ENCODE measurements at regions not wholly inside any gene's neighbourhood (a gene's known extent, or its start where the extent isn't known, plus 50 kb on each side); places are given as distances from the start of the nearest gene placed in this dataset.
"Not testable (repeated sequence)": the region's sequence is repeated elsewhere in the genome, so short reads cannot be mapped to it uniquely, and the experiment has no call there.

DNA sequence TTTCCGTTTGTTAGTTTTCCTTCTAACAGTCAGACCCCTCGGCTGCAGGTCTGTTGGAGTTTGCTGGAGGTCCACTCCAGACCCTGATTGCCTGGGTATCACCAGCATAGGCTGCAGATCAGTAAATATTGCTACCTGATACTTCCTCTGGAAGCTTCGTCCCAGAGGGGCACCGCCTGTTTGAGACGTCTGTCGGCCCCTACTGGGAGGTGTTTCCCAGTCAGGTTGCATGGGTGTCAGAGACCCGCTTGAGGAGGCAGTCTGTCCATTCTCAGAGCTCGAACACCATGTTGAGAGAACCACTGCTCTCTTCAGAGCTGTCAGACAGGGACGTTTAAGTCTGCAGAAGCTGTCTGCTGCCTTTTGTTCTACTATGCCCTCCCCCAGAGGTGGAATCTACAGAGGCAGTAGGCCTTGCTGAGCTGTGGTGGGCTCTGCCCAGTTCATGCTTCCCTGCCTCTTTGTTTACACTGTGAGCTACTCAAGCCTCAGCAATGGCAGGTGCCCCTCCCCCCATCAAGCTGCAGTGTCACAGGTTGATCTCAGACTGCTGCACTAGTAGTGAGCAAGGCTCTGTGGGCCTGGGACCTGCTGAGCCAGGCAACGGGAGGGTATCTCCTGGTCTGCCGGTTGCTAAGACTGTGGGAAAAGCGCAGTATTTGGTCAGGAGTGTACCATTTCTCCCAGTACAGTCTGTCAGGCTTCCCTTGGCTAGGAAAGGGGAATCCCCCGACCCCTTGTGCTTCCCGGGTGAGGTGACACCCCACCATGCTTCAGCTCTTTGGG lies 74.4 kb upstream of the TOP3B start:
- not testable (repeated sequence) for DNase-seq (ENCODE audit: low spot score)

DNA sequence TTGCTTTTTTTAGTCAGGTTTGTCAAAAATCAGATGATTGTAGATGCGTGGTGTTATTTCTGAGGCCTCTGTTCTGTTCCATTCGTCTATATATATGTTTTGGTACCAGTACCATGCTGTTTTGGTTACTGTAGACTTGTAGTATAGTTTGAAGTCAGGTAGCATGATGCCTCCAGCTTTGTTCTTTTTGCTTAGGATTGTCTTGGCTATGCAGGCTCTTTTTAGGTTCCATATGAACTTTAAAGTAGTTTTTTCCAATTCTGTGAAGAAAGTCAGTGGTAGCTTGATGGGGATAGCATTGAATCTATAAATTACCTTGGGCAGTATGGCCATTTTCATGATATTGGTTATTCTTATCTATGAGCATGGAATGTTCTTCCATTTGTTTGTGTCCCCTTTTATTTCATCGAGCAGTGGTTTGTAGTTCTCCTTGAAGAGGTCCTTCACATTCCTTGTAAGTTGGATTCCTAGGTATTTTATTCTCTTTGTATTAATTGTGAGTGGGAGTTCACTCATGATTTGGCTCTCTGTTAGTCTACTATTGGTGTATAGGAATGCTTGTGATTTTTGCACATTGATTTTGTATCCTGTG lies 70.1 kb upstream of the TOP3B start:
- not testable (repeated sequence) for DNase-seq (ENCODE audit: low spot score)

DNA sequence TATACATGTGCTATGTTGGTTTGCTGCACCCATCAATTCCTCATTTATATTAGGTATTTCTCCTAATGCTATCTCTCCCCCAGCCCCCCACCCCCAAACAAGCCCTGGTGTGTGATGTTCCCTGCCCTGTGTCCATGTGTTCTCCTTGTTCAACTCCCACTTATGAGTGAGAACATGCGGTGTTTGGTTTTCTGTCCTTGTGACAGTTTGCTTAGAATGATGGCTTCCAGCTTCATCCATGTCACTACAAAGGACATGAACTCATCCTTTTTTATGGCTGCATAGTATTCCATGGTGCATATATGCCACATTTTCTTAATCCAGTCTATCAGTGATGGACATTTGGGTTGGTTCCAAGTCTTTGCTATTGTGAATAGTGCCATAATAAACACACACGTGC lies 68.4 kb upstream of the TOP3B start:
- not testable (repeated sequence) for DNase-seq (ENCODE audit: low spot score)

DNA sequence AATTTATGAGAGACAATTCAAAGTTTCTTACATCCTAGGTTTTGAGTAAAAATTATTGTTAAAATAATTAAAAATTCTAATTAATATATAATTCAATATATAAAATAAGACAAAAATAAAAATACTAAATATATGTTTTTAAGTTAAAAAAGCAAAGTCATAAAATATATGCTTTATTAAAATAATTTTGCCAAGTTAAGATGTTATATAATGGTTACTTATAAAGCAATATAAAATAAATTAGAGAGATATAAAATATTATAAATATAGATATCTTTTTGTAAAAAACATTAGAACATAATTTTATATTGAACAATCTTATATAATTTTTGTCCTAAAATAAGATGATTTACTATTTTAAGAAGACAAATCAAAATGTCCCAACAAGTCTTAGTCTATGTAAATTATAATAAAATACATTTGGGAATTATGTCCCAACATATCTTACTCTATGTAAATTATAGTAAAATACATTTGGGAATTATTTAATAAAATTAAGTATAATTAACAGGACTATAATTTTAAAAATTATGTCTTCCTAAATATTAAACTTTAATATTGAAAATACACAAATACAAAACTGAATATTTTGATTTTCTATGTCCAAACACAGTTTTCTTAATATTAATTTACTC lies 67.7 kb upstream of the TOP3B start:
- DNase-seq (ENCODE audit: low spot score), result no peak

DNA sequence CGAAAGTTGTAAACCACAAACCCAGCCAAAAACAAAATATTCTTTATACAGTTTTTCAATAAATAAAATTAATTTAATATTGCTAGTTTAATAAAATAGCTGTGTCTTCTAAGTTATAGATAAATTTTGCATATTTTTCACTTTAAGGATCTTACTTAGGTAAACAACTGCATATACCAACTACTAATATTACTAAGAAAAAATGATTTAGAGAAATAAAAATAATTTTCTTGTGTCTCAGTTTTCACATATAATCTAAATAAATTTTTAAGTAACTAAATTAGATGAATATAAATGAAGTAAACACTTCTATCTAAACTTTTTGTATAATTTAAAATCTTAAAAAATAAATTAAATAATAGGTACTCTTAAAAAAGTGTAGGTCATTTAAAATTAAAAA lies 67.1 kb upstream of the TOP3B start:
- DNase-seq (ENCODE audit: low spot score), result no peak

DNA sequence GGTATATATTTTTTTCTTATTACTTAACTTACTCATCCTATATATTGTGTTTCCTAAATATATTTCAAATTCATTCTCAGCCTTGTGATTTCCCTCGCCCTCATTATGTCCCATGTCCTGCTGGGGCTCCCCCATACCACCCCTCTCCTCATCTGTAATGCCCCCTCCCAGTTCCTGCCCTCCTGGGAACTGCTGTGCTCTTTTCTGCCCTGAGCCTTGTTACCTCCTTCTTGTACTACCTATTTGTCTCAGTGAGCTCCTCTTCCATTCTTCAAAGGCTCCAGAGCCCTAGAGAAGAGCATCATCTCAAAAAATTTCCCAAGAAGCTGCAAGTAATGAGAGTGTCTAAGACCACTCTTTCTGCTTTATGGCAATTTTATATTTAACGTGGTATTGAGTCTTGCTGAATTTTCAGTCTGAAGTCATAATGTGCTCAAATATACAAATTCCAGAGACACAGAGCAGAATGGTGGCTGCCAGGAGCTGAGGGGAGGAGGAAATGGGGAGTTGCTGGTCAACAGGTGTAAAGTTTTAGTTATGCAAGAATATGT lies 66.5 kb upstream of the TOP3B start:
- no peak for DNase-seq (ENCODE audit: low spot score)

DNA sequence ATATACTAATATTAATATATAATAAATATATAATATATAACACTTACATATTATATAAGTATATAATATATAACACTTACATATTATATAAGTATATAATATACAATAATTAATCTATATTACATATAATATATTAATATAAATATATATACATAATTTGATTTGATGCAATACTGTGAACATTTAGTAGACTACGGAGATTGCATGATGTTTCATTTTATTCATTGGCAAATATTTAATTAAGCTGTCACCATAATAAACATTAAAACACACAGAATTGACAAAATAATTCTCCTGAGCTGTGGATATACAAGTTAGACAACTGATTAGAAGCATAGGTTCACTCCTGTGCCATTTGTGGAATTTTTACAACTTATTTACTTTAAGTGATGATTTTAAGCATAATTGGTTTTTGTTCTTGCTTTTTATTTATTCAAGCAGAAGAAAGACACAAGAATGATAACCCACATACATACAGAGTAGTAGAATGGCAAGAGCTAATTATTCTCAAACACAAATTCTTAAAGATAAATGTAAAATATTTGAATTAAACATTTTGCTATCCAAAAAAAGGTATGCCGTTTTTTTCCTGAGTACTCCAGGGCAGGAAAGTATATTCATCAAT lies 65.8 kb upstream of the TOP3B start:
- DNase-seq (ENCODE audit: low spot score), result no peak

DNA sequence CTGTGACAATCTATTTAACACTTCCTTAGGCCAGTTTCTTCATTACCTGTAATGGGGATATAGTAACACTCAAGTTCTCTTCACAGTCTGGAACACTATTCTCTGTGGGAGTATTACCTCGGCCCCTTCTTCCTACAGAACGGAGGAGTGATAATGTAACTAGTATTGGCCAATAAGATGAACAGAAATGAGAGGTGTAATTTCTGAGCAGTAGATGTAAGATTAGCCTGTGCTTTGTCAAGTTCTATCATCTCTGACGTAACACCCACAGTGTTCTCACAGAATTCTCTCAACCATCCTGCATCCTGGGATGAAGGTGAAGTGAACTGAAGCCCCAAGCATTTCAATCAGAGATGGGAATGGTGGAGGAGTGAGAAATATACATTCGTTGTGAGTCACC lies 65.2 kb upstream of the TOP3B start:
- DNase-seq (ENCODE audit: low spot score), result no peak

DNA sequence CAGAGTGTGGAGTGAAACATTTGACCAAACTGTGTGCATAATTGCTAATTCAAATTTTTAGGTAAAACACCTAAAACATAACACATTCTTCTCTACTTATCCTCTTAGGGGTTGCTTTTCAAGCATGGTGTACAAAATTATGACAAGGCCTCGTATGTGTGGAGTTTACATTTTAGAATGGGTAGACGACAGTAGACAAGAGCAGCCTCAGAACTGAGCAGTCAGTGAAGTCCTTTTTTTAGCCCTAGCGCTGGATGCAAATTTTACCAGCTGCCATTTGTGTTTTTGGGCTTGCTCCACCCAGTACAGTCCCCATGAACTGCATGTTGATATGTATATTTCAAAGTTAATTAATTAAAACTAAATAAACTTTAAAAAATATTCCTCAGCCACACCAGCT lies 64.7 kb upstream of the TOP3B start:
- DNase-seq (ENCODE audit: low spot score), result no peak

DNA sequence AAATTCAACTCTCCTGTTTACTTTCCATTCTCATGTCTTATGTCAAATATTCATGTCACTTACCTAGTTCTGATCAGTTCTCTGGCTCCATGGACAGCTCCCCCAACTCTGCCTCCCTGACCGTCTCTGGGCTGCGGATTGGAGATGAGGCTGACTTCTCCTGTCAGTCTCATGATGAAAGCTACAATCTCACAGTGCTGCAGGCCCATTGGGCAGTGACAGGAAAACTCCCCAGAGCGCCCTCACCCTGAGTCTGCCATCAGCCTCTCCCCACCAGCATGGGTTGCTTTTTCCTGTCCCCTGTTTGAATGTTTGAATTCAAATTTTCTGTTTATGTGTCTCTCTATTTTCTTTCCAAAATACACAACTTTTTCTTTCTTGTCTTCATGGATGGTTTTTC lies 63.8 kb upstream of the TOP3B start:
- no peak for DNase-seq (ENCODE audit: low spot score)

DNA sequence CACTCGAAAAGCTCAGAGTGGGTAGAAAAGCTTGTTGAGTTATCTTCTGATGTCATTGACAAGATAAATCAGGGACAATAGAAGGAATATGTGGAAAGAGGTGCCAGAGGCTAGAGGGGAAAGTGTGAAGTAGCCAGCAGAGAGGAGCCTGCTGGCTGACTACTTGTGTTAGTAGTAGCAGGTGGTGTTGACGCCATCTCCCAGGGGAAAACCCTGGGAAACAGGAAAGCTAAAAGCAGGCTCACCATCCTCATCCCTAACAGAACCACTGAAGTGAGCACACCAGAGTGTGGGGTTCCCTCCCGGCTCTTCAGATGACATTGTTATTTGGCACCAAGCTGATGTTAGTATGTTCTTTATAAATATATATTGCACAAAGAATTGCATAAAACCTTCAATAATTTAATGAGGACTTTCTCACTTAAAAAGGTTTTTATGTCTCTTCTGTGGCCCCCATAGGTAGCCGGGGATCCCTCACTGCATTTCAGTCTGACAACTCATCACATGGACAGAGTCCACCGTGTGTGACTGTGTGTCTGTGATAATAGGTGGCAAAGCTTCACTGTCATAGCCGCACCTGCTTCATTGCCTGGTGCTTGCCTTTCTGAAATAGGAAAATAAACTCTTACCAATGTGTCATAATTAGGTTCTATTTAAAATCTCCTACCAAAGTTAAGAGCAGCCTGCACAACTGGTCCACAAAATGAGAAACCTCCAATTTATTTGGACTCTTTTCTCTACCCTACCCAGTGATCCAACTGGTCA lies 63.2 kb upstream of the TOP3B start:
- DNase-seq (ENCODE audit: low spot score), result no peak

DNA sequence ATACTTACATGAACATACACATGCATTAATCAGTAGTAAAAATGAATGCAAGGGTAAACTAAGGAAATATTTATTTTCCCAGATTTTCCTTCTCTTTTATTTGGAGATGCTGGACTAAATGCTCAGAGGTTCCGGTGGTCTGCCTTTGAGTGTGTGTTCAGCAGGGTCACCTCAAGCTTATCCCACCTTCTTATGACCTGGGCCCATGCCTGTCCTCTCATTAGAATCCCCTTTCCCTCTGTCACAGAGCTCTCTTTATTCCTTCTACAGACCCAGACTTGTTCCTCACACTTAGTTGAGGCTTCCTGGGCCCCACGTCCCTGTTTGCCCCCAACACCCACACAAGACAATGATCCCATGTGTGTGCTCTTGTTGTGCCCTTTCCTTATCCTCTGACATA lies 61.6 kb upstream of the TOP3B start:
- no peak for DNase-seq (ENCODE audit: low spot score)

DNA sequence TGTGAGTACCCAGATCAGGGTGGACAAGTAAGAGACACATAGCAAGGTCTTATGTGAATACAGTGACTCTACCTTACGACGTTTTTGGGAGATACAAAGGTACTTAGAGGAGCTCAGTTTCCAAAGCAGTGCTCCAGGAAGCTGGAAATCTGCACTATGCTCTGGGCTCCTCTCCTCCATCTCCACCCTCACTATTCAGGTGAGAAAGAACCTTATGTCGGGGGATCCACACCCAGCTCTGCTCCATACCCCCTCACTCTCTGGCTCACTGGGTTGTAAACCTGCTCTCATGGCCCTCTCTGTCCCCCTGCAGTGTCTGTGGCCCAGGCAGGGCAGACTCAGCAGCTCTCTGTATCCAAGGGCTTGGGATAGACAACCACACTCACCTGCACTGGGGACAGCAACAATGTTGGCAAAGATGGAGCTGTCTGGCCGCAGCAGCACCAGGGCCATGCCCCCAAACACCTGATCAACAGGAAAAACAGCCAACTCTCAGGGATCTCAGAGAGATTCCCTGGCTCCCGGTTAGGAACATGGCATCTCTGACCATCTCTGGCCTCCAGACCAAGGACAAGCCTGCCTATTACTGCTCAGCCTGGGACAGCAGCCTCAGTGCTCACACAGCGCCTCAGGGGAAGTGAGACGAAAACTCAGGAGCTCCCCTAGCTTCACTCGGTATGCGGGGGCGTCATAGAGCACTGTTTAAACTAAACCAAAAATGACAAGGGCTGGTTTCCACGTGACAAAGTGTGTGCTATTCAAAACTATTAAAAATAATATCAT lies 60.9 kb upstream of the TOP3B start:
- no peak for DNase-seq (ENCODE audit: low spot score)

DNA sequence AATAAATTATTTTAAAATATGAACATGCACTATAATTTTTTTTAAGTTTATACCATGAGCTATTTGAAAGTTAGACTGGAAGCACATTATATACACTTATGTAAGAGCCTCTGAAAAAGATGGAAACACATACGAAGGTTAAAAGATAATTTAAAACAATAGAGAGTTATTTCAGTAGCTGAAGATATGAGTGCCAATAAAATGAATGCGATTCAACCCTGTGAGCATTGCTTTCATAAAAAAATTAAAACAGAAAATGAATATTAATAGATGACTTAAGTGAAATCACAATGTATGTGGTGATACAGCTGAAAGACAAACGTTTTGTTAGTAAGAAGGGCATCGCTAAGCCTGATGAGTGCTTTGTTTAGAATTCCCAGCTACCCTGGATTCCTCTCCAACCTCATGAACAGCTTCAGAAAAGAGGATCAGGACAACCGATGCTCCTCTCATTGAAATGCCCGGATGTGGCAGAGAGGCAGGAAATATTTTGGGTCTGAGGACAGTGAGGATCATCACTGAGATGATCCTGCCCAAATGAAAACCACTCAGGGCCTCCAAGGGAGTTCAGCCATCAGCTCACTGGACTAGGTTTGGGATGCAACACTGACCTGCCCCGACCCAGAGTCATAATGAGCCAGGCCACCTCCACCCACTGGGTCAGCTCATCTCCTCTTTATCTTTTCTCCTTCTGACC lies 60.2 kb upstream of the TOP3B start:
- no peak for DNase-seq (ENCODE audit: low spot score)

DNA sequence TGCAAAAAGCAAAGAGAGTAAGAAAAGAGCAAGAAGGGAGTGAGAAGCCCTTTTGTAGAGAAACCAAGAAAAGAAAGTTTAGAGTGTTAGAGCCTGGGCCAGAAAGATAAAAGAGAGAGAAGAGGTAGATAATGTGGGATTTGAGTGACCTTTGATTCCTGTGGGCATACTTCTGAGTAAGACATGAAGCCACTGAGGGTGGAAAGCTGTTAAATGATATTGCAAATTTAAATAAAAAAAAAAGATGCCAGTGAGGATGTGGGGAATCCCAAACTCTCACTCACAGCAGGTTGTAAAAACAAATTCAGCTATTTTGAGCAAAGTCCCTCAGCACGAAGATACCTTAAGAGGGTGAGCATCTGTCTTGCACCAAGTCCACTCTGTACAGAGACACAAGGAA lies 59.4 kb upstream of the TOP3B start:
- no peak for DNase-seq (ENCODE audit: low spot score)

DNA sequence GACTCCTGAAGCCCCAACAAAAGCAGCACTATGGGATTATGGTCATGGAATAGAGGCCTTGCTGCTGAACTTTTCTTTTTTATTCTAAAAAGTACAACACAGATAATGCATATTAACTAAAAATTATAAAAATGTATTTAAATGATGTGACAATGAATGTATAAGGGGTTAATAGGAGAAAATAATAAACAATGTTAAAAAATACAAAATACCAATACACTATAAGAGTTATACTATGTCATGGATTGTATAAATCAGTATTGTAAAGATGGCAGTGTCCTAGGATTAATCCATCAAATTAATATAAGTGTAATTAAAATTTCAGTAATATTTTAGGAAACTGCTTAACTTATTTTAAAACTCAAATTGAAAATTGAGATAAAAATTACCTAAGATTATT lies 58.3 kb upstream of the TOP3B start:
- no peak for DNase-seq (ENCODE audit: low spot score)

DNA sequence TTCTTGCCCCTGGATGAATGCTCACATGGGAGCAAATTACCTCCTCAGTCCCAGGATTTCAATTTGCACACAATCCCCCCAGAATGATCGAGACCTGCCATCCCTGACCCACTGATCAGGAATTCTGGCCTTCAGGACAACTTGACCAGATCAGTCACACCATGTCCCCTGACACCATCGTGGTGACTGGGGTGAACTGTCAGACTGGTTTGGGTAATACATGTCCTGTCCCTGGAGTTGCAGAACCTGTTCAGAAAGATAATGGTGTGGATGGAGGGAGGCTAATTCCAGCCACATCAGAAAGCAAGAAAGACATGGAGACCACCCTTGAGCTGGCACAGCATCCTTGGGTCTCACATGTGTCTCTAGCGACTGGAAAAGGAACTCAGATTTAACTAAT lies 57.9 kb upstream of the TOP3B start:
- no peak for DNase-seq (ENCODE audit: low spot score)

DNA sequence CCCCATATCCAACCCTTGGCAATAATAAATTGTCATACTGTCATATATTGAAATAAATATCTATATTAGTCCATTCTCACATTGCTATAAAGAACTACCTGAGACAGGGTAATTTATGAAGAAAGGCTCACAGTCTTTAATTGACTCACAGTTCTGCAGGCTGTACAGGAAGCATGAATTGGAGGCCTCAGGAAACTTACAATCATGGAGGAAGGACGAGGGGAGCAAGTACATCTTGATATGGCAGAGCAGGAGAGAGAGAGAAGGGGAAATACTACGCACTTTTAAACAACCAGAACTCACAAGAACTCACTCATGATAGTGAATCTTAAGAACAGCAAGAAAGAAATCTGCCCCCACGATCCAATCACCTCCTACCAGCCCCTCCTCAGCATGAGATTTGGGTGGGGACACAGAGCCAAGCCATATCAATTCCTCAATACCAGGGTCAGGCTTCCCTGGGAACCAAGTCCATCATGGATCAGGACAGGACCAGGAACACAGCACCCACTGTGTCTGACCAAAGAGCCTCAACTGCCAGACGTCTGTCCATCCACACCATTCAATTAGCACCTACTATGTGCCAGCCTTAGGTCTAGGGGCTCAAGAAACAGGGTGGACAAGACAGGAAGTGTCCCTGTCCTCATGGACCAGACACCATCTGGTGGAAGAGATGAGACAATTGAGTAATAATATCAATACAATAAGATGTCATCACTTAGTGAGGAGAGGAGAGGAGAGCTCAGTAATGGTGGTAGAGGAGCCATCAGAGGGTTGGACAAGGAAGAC lies 56.9 kb upstream of the TOP3B start:
- no peak for DNase-seq (ENCODE audit: low spot score)

DNA sequence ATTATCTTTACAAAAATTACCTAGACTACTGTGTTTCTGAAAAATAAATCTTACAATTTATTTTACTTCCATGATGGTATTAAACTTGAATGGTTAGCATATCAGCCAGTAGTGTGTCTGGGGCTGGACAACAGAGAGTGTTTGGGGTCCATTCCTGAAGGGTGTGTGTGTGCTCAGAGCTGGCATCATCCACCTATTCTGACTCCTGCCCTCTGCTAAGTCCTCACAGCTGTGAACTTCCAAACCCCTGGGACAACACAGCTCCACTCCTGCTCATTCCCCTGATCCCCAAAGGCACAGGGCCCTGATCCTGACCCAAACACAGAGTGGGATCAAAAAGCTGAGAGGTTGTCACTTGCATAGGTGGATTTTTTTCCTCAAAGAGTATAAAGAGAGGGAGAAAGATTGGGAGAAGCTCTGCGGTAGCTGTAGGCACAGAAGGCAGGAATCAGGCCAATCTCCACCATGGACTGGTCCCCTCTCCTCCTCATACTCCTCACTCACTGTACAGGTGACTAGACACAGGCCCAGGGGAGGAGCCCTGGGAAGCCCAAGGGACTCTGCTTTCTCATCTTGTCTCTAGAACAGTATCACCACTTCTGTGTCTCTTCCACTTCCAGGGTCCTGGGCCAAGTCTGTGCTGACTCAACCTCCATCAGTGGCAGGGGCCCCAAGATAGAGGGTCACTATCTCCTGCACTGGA lies 55.7 kb upstream of the TOP3B start:
- DNase-seq (ENCODE audit: low spot score), result no peak

Data from AG20443 (cell line).